Frontal cortex (tissue), 3 donors: ENCODE measurements at regions not wholly inside any gene's neighbourhood (a gene's known extent, or its start where the extent isn't known, plus 50 kb on each side); places are given as distances from the start of the nearest gene placed in this dataset.
"Not testable (repeated sequence)": the region's sequence is repeated elsewhere in the genome, so short reads cannot be mapped to it uniquely, and the experiment has no call there.

Experiments used
- DNase-seq, 2 donors: peaks; one replicate each; pipeline ENCODE4 v3.0.0; 2012; ENCODE audit warnings: low spot score in 2 of 2
- FAIRE-seq: peaks from 2 replicates; lab custom pipeline; 2012; peaks lifted over from hg19 to GRCh38; lab: Jason Lieb, UNC
- donor health status: control.
- donor health status: control.
- donor health status: control.

DNA sequence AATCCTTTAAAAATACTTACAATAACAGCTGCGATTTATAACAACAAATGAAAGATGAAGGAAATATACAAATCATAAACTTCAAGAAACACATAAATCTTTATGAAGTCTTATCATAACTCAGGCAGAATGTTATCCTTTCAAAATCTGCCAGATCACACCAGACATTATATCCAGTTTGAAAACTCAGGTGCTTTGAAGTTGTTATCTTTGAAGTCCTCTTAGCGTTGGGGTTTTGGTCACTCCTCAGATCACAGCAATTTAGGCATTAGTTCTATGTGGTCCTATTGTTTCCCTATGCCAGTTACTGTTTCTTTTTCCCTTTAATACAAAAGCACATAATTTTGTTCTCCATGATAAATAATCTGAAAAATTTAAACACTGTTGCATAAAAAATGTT lies 934.6 kb downstream of the EPHA3 start:
- DNase-seq (no peak), FAIRE-seq (no peak)

DNA sequence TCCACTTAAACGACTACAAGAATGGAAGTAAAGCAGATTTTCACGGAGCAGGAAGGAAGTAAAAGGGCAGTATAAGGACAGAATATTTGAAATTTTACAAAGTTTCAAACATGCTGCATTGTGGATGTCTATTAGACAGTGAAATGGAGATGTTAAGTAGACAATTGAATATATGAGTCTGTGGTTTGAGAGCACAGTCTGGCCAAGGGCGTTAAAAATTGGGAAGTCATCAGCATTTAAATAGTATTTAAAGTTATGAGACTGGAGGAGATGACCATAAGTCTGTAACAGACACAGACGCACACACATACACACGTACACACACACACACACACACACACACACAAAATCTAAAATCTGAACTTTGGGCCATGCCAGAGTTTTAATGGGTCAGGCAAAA lies 935.9 kb downstream of the EPHA3 start:
- no peak for FAIRE-seq

DNA sequence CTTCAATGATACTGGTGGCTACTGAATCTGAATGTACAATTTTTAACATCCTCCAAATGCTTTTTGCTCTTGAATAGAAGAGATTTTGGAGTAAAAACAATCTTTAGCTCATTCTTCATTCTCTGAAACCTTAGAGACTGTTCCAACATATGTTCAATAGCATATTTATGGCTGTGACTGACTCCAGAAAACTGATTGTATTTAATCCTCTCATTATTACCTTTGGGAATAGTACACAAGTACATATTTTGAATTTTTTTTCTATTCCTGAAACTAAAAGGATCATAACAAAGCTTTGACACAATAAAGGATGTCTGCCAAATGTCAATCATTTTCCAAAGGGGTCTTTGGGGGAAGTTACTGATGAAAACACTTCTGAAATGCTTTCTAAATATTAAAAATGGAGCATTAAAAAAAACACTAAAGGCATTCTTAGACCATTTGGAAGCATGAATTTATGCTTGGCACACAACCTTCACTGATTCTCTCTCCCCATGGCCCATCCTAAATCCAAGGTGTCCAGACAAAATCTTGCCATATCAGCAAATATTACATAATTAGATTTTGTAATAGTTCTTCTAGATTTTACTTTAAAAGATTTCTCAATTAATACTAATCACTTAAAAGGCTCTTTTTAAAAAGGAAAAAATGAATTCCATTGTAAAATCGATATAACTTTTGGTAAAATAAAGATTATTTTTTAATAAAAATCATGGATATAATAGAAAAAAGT lies 936.8 kb downstream of the EPHA3 start:
- DNase-seq (no peak), FAIRE-seq (peak; percentile 64)

More for the DNA sequence above, 935.9 kb downstream of the EPHA3 start:
- DNase-seq: no peak

DNA sequence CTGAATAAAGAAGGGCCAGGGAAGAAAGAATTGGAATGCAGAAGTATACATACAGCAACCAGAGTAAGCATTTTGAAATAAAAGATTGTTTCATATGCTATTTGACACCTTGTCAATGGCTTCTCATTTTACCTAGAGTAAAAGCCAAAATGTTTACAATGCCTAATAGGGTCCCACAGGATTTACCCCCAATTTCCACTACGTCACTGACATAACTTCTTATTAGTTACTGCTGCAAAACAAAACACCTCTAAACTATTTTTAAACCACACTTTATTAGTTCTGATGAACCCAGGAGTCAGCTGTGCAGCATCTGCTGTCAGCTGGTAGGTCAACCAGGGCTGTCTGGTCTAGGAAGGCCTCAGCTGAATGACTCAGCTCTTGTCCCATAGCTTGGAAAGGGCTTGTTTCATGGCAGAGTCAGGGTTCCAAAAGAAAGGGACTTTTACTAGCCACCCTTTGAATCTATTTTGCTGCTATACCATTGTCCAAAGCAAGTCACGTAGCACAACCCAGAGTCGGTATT lies 945.1 kb downstream of the EPHA3 start:
- DNase-seq: no peak
- no peak for FAIRE-seq

DNA sequence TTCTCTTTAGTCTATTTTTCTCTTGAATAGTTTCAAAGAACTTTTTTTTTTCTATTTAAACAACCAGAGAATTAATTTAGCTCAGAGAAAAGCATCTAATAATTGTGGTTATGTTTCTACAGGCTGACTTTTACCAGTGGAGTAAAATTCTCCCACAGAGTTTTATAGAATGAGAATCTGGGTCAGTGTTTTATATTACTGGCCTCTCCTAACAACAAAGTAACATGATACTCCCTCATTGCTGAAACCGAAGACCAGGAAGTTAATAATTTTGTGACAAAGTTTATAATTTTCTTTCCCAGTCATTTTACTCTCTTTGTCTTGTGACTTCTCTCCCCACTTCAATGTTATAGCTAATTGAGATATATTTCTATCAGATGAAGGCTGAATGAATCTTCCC lies 946.9 kb downstream of the EPHA3 start:
- no peak for FAIRE-seq

DNA sequence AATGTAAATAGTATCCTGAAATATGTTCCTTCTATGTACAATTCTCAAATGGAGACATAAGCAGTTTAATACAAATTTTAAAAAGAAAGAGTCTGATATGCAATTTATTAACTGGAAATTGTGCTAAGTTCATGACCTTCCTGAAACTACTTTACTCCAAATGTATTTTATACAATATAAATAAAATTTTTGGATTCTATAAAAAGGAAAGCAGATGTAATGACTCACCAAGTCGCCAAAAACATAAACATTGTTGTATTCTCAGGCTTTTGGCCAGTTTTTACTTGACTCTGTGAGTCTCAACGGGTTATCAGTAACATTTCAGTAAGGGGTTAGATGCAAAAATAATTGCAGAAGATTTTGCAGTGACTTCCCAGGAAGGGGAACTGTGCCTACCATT lies 948.2 kb downstream of the EPHA3 start:
- DNase-seq (no peak), FAIRE-seq (no peak)

More for the DNA sequence above, 946.9 kb downstream of the EPHA3 start:
- no peak for DNase-seq

DNA sequence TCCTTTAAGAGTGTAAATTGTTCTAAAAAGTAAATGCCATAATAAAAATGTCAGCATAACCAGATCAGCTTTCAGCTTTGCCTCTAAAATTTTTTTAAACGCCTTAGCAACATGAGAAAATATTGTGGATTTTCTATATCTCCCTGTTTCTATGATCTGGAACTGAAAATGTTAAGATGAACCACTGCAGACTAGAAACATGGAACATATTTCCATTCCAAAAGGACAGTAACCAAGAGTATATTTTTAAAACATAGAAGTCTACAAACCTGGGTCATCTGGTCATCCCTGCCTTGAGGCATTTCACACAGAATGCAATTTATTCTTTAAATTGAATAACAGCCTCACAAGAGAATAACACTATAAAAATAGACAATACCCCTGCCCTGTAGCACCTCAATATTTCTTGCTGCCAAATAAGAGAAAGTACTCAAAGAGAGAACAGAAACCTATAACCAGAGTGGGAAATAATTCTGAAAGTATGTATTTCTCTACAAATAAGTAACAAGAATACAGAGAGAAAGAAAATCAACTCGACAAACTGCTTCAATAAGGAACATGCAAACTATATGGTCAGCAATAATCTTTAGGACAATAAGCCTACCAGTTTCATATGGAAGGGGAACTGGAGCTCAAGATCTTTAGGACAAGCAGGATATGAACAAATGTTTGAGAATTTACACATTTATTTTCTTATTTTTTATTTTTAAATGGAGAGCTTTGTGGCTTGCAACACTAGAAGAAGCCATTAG lies 949.0 kb downstream of the EPHA3 start:
- no peak for DNase-seq
- no peak for FAIRE-seq

DNA sequence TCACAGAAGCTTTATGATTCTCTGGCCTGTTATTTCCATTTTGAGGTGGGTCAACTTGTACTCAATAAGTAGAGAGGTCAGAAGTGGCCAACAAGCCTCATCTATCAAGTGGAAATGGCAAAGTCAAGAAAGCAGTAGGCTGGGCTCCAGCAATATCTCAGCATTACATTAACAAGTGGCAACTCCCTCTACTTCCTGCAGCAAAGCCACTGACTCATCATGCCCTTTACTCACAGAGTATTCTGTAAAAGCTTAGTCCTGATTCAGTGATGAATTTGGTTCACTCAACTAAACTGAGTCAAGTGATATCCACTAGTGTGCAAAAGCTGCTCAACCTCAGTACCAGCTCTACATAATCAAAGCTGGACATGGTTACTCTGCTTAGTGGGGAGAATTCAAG lies 954.6 kb downstream of the EPHA3 start:
- FAIRE-seq (no peak), DNase-seq (no peak)

DNA sequence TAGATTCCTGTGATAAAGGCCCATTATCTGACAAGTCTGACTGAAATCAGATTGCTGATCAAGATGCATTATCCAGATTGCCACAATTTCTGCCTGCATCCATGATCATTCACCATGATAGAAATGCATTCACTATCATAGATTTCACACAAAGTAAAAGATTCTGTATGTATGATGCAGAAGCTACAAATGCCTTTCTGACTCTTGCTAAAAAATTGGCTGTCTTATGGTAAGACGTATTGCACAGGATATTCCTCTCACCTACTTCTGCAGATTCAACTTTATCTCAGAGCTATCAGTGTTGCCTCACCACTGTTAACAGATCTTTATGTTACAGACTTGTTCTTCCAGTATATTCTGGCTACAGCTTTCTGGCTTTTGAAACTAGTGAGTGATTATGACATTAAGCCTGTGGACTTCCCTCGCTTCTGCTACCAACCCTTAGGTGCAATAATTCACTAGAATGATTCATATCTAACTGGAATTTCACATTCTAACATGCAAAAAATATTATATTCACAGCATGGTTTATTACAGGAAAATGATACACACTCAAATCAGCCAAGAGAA lies 955.3 kb downstream of the EPHA3 start:
- FAIRE-seq (no peak), DNase-seq (no peak)

- DNase-seq: no peak
- FAIRE-seq: no peak
These were observed 961.4 kb downstream of the EPHA3 start for GRCh38 chr3:90068783-90069182.

- no peak for FAIRE-seq
- DNase-seq: no peak
These were observed 962.3 kb downstream of the EPHA3 start for GRCh38 chr3:90069748-90070147.

DNA sequence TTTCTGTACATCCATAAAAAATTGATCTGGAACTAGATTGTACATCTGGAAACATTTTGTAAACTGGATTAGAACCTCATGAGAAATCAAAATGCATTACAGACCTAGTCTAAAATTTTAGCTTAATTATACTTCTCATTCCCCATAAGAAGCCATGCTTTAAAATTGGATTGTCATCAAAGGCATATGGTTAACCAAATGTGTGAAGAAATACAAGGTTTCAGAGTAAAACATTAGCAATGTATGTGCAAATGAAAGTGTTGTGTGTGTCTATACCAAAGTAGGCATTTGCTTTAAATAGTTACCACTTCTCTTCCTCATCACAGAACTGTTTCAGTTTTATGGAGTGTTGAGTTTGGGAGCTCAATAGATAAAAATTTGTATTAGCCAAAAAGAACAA lies 968.7 kb downstream of the EPHA3 start:
- FAIRE-seq (no peak), DNase-seq (no peak)

- FAIRE-seq: no peak
These were observed 973.6 kb downstream of the EPHA3 start for GRCh38 chr3:90080988-90081387.

DNA sequence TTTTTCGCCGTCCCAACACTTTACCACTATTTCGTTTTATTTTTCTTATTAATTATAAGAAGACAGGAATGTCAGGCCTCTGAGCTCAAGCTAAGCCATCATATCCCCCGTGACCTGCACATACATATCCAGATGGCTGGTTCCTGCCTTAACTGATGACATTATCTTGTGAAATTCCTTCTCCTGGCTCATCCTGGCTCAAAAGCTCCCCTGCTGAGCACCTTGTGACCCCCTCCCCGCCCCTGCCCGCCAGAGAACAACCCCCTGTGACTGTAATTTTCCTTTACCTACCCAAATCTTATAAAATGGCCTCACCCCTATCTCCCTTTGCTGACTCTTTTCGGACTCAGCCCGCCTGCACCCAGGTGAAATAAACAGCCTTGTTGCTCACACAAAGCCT lies 978.9 kb downstream of the EPHA3 start:
- not testable (repeated sequence) for FAIRE-seq, DNase-seq

More at GRCh38 chr3:90080988-90081387, 973.6 kb downstream of the EPHA3 start:
- DNase-seq: no peak

- FAIRE-seq (no peak), DNase-seq (no peak)
These were observed 980.3 kb downstream of the EPHA3 start for GRCh38 chr3:90087703-90088102.

DNA sequence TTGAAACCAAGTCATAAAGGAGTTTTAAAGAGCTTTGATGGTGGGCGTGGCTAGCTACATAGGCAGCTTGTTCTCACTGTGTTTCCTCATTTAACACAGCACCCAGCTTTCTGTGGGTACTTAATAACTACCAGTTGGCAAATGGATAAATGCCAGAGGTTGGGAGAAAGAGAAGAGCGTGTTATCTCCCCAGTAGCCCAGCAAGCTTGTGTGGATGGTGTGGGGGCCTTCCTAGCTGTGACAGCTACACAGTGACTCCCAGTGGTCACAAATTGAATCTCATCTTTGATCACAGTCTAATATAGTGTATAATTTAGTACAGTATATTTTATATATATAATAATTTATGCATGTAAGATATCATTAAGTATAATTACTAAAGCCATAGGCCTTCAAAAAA lies 984.1 kb downstream of the EPHA3 start:
- FAIRE-seq (peak; percentile 84), DNase-seq (peak in 1 of 2 donors; percentile 6)

- DNase-seq (peak in 1 of 2 donors; percentile 4), FAIRE-seq (no peak)
These were observed 985.6 kb downstream of the EPHA3 start for GRCh38 chr3:90092994-90093393.

DNA sequence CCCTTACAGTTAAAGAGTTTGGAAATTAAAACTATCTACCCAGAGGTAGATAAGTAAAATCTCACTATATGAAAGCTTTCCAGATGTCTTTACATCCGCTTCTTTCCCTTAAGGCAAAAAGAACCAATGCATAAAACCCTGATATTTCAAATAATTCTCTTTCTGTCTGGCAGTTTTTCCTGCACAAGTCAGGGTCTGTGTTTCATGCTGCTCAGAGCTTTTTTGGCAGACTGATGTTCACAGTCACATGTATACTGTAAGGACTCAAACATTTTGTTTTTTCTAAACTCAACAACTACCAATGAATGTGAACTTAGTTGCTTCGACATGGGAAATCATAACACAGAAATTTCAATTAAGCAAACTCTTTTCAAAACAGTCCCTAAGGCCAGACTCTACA lies 988.4 kb downstream of the EPHA3 start:
- no peak for DNase-seq
- no peak for FAIRE-seq

- DNase-seq (no peak), FAIRE-seq (no peak)
These were observed 992.1 kb downstream of the EPHA3 start for GRCh38 chr3:90099493-90099892.

DNA sequence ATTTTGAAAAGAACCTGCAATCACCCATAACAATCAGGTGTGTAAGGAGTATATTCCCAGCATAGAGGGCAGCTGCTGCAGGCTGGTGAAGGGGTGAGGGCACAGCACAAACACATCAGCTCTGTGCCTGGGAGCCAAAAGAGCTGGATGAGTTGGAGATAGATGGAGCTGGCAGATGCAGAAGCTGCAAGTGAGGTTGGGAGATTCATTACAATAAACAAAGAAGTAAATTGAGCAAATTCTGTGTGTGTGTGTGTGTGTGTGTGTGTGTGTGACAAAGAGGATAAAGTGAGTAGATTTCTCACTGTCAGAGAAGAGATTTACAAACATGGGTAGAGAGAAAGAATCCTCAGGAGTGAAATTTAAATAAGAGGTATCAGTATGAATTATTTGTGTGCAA lies 994.7 kb downstream of the EPHA3 start:
- DNase-seq: no peak
- FAIRE-seq: no peak

DNA sequence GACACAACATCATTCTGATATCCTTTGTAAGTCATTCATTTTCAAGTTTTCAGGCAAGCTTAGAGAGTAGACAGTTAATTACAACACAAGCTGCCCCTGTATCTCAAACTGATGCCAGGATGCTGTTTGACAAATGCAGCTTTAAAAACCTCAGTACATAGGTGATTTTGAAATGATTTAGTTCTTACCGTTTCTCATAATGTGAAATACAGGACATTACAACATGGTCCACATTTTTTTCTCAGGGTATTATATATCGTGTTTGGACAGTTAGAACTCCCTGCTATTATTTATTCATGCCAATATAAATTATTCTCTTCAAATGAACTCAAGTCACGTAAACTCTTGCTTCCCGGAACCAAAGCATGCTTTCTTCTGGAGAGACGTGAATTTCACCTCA lies 1013.9 kb downstream of the EPHA3 start:
- DNase-seq: no peak
- no peak for FAIRE-seq
